Parathyroid adenoma (tissue), 2 donors: ENCODE measurements at regions not wholly inside any gene's neighbourhood (a gene's known extent, or its start where the extent isn't known, plus 50 kb on each side); places are given as distances from the start of the nearest gene placed in this dataset.

Experiments used
- H2AFZ ChIP-seq: fragments of 300-600 bp; sonication (generic); one replicate; pipeline ENCODE4 v1.7.0; 2017; ENCODE audit warnings: antibody characterized with exemption, mild to moderate bottlenecking
- H3K27ac ChIP-seq: fragments of 300-600 bp; sonication (generic); one replicate; pipeline ENCODE4 v1.7.0; 2017
- H3K27me3 ChIP-seq: fragments of 300-600 bp; sonication (generic); one replicate; pipeline ENCODE4 v1.7.0; 2017; ENCODE audit warnings: low read length; ENCODE audit not compliant: control insufficient read depth, insufficient read depth
- H3K36me3 ChIP-seq: fragments of 300-600 bp; sonication (generic); one replicate; pipeline ENCODE4 v1.7.0; 2017; ENCODE audit warnings: low read length; ENCODE audit not compliant: control insufficient read depth, insufficient read depth
- H3K4me1 ChIP-seq: fragments of 300-600 bp; sonication (generic); one replicate; pipeline ENCODE4 v1.7.0; 2017; ENCODE audit warnings: control low read depth
- H3K4me2 ChIP-seq: fragments of 300-600 bp; sonication (generic); one replicate; pipeline ENCODE4 v1.7.0; 2017; ENCODE audit warnings: low read length
- H3K4me3 ChIP-seq: fragments of 300-600 bp; sonication (generic); one replicate; pipeline ENCODE4 v1.7.0; 2017; ENCODE audit warnings: low read depth, low read length
- H3K79me2 ChIP-seq: fragments of 300-600 bp; sonication (generic); one replicate; pipeline ENCODE4 v1.7.0; 2017; ENCODE audit warnings: control low read depth
- H3K9ac ChIP-seq: fragments of 300-600 bp; sonication (generic); one replicate; pipeline ENCODE4 v1.7.0; 2017; ENCODE audit warnings: mild to moderate bottlenecking
- H3K9me3 ChIP-seq: fragments of 300-600 bp; sonication (generic); one replicate; pipeline ENCODE4 v1.7.0; 2017; ENCODE audit warnings: low read length; ENCODE audit not compliant: control insufficient read depth
- TF ChIP-seq, protein P1 (sequence below): fragments of 300-600 bp; sonication (generic); IDR thresholded peaks from one replicate; pipeline ENCODE4 v1.7.0; 2017; ENCODE audit warnings: antibody characterized with exemption, mild to moderate bottlenecking
- donor health status: primary hyperparathyroidism.

DNA sequence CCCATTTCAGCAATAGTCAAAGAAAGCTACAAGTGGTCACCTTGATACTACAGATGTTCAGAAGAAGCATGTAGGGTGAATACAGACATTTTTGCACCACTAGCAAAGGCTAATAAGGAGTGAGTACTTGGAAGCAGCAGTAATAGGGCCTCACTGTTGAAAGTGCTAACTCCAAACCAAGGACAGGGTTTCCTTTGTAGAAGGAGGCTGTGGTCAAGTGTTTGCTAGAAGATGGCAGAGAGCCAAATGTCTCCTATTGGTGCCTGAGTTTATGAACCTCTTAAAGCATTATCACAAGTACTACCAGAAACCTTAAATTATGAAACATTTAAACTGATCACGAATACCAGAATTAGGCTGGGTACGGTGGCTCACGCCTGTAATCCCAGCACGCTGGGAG, 308.1 kb downstream of the ZEB2 start:
- TF ChIP-seq, protein P1, sequence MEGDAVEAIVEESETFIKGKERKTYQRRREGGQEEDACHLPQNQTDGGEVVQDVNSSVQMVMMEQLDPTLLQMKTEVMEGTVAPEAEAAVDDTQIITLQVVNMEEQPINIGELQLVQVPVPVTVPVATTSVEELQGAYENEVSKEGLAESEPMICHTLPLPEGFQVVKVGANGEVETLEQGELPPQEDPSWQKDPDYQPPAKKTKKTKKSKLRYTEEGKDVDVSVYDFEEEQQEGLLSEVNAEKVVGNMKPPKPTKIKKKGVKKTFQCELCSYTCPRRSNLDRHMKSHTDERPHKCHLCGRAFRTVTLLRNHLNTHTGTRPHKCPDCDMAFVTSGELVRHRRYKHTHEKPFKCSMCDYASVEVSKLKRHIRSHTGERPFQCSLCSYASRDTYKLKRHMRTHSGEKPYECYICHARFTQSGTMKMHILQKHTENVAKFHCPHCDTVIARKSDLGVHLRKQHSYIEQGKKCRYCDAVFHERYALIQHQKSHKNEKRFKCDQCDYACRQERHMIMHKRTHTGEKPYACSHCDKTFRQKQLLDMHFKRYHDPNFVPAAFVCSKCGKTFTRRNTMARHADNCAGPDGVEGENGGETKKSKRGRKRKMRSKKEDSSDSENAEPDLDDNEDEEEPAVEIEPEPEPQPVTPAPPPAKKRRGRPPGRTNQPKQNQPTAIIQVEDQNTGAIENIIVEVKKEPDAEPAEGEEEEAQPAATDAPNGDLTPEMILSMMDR: no peak
- Histone ChIP-seq H3K36me3 (no peaks in the 10 kb centered on the region), H2AFZ (no peak overlapping the region), H3K4me3 (no peak overlapping the region), H3K9ac (no peak overlapping the region), H3K4me1 (no peaks in the 10 kb centered on the region), H3K79me2 (no peaks in the 10 kb centered on the region), H3K9me3 (no peaks in the 10 kb centered on the region), H3K27me3 (no peaks in the 10 kb centered on the region), H3K4me2 (no peak overlapping the region), H3K27ac (no peak overlapping the region)

DNA sequence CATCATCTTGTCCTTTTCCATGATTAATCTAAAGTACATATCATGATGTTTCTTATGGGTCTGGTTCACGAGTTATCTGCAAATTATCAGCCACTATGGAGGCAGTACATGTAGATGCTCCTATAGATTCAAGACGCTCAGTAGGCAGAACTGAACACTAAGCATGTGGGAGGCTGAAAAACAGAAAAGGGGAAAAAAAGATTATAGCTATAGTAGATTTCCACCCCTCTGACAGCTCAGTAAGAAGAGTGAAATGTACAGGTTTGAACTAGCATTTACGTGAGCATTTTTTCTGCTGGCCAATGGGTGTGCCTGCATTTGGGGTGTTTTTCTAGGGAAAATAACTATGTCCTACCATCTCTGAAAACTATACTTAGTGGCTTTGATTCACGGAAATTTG, 308.9 kb downstream of the ZEB2 start:
- H3K27me3 ChIP-seq: no peaks in the 10 kb centered on the region
- H3K79me2 ChIP-seq: no peaks in the 10 kb centered on the region
- no peak overlapping the region for H3K27ac ChIP-seq
- H2AFZ ChIP-seq: no peak overlapping the region
- H3K36me3 ChIP-seq: no peaks in the 10 kb centered on the region
- no peaks in the 10 kb centered on the region for H3K9me3 ChIP-seq
- H3K4me1 ChIP-seq: no peaks in the 10 kb centered on the region
- H3K4me3 ChIP-seq: no peak overlapping the region
- H3K4me2 ChIP-seq: no peak overlapping the region
- TF ChIP-seq, protein P1: no peak
- no peak overlapping the region for H3K9ac ChIP-seq

DNA sequence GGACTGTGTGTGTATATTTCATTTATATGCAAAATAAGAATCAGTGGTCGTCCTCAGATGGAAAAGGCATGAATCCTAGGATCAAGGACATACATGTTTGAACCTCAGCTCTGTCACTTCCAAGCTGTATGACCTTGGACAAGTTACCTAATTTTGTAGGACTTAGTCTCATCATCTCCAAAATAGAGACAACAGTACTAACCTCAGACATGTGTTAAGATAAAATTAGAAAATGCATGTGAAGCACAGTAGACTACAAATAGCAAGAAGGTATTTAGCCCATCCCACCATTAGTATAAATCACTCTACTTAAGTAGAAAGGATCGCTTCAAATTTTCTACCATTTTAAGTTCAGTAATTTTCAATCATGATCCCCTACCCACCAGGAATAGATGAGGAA, 309.8 kb downstream of the ZEB2 start:
- H3K27ac ChIP-seq: no peak overlapping the region
- H3K79me2 ChIP-seq: no peaks in the 10 kb centered on the region
- H3K9ac ChIP-seq: no peak overlapping the region
- H3K9me3 ChIP-seq: no peaks in the 10 kb centered on the region
- no peaks in the 10 kb centered on the region for H3K36me3 ChIP-seq
- H2AFZ ChIP-seq: no peak overlapping the region
- TF ChIP-seq, protein P1: no peak
- no peaks in the 10 kb centered on the region for H3K4me1 ChIP-seq
- no peaks in the 10 kb centered on the region for H3K27me3 ChIP-seq
- H3K4me3 ChIP-seq: no peak overlapping the region
- H3K4me2 ChIP-seq: no peak overlapping the region

GRCh38 chr2:144208924-144209323, 311.0 kb downstream of the ZEB2 start:
- H3K27ac ChIP-seq: no peak overlapping the region
- no peaks in the 10 kb centered on the region for H3K4me1 ChIP-seq
- TF ChIP-seq, protein P1: no peak
- H2AFZ ChIP-seq: no peak overlapping the region
- no peak overlapping the region for H3K4me3 ChIP-seq
- no peaks in the 10 kb centered on the region for H3K36me3 ChIP-seq
- H3K9me3 ChIP-seq: no peaks in the 10 kb centered on the region
- H3K4me2 ChIP-seq: no peak overlapping the region
- H3K27me3 ChIP-seq: no peaks in the 10 kb centered on the region
- H3K79me2 ChIP-seq: no peaks in the 10 kb centered on the region
- no peak overlapping the region for H3K9ac ChIP-seq

GRCh38 chr2:144206019-144206418, 313.9 kb downstream of the ZEB2 start:
- Histone ChIP-seq H3K9me3 (no peaks in the 10 kb centered on the region), H3K36me3 (no peaks in the 10 kb centered on the region), H3K4me3 (no peak overlapping the region), H3K27me3 (no peaks in the 10 kb centered on the region), H2AFZ (no peak overlapping the region), H3K4me1 (no peaks in the 10 kb centered on the region), H3K79me2 (no peaks in the 10 kb centered on the region), H3K9ac (no peak overlapping the region), H3K4me2 (no peak overlapping the region), H3K27ac (no peak overlapping the region)
- TF ChIP-seq, protein P1: no peak
